Vagina (tissue), 2 donors: ENCODE measurements at regions not wholly inside any gene's neighbourhood (a gene's known extent, or its start where the extent isn't known, plus 50 kb on each side); places are given as distances from the start of the nearest gene placed in this dataset.

Experiments used
- CTCF ChIP-seq, 3 experiments: fragments of 450-650 bp in 2 of 3; fragments of 200-600 bp in 1 of 3; sonication (generic) in 1 of 3; IDR thresholded peaks; one replicate each; pipeline ENCODE4 v1.5.1; 2017 to 2019; ENCODE audit warnings: antibody characterized with exemption in 3 of 3, mild to moderate bottlenecking in 2 of 3, moderate library complexity in 2 of 3
- POLR2AphosphoS5 ChIP-seq, 2 donors: sonication (generic); formaldehyde crosslinking; IDR thresholded peaks; one replicate each; pipeline ENCODE4 v1.9.0; 2017; ENCODE audit warnings: antibody characterized with exemption in 2 of 2, mild to moderate bottlenecking in 2 of 2, low read depth in 1 of 2; ENCODE audit not compliant: insufficient read depth in 1 of 2

- TF ChIP-seq POLR2AphosphoS5 (IDR thresholded peaks at IDR 0.05; ENCODE audit: insufficient read depth in 1 of 2, low read depth in 1 of 2) (no peak), CTCF (IDR thresholded peaks at IDR 0.05) (no peak)
Observed at GRCh38 chr14:54258382-54258781, 138.4 kb upstream of the CDKN3 start.
